SK-N-SH (cell line): ENCODE measurements at regions not wholly inside any gene's neighbourhood (a gene's known extent, or its start where the extent isn't known, plus 50 kb on each side); places are given as distances from the start of the nearest gene placed in this dataset.

Experiments
- CTCF ChIA-PET: fragments of 300-600, 350-600 bp; formaldehyde crosslinking; extraction: SDS; loops from one replicate; lab custom pipeline; 2021; lab: Yijun Ruan, JAX
- POLR2A ChIA-PET: fragments of 350-600 bp; sonication (Branson Sonifier 250); formaldehyde crosslinking; extraction: SDS; loops from one replicate; lab custom pipeline; 2020; ENCODE audit warnings: antibody characterized with exemption, inconsistent platforms; lab: Yijun Ruan, JAX
- DNase-seq: peaks from one replicate; pipeline ENCODE4 v3.0.0; 2012
- H2AFZ ChIP-seq: fragments of 200-600 bp; sonication (generic); 2 replicates; pipeline ENCODE4 v1.8.1; 2016; ENCODE audit warnings: antibody characterized with exemption, mild to moderate bottlenecking, low read depth
- H3F3A ChIP-seq: fragments of 200-600 bp; sonication (generic); replicated peaks from 2 replicates; pipeline ENCODE3; 2016; ENCODE audit warnings: antibody characterized with exemption, mild to moderate bottlenecking; ENCODE audit not compliant: insufficient read depth
- H3K27ac ChIP-seq, 2 experiments: fragments of 200-500 bp in 1 of 2; fragments of 200-600 bp in 1 of 2; sonication (Bioruptor generic) in 1 of 2; sonication (generic), shearing (Covaris generic) in 1 of 2; 2 replicates each; pipeline versions ENCODE4 v1.5.1 to v1.6.1; 2014 to 2016; ENCODE audit warnings: low read depth in 2 of 2, inconsistent platforms in 1 of 2, low read length in 1 of 2, mild to moderate bottlenecking in 1 of 2, mixed read lengths in 1 of 2
- H3K27me3 ChIP-seq: fragments of 200-600 bp; sonication (generic), shearing (Covaris generic); 2 replicates; pipeline ENCODE4 v1.6.1; 2016; ENCODE audit warnings: mixed run types; ENCODE audit not compliant: insufficient read depth
- H3K36me3 ChIP-seq, 2 experiments: fragments of 200-500 bp in 1 of 2; fragments of 200-600 bp in 1 of 2; sonication (Bioruptor generic) in 1 of 2; sonication (generic) in 1 of 2; replicated peaks in 1 of 2; 2 replicates each; pipeline versions ENCODE3 to v1.5.1; 2014 to 2016; ENCODE audit warnings: low read length in 1 of 2, mild to moderate bottlenecking in 1 of 2; ENCODE audit not compliant: insufficient read depth in 2 of 2, control insufficient read depth in 1 of 2
- H3K4me1 ChIP-seq, 2 experiments: fragments of 200-500 bp in 1 of 2; fragments of 200-600 bp in 1 of 2; sonication (Bioruptor generic) in 1 of 2; sonication (generic), shearing (Covaris generic) in 1 of 2; 2 replicates each; pipeline versions ENCODE4 v1.5.1 to v1.6.1; 2014 to 2016; ENCODE audit warnings: low read depth in 1 of 2, low read length in 1 of 2, mixed run types in 1 of 2; ENCODE audit not compliant: insufficient read depth in 2 of 2, control insufficient read depth in 1 of 2
- H3K4me2 ChIP-seq: fragments of 200-600 bp; sonication (generic), shearing (Covaris generic); 2 replicates; pipeline ENCODE4 v1.6.1; 2017; ENCODE audit warnings: mixed run types
- H3K4me3 ChIP-seq, 2 experiments: fragments of 200-500 bp in 1 of 2; fragments of 200-600 bp in 1 of 2; sonication (Bioruptor generic) in 1 of 2; sonication (generic), shearing (Covaris generic) in 1 of 2; 2 replicates each; pipeline versions ENCODE4 v1.5.1 to v1.8.1; 2014 to 2016; ENCODE audit warnings: low read depth in 2 of 2, inconsistent platforms in 1 of 2, low read length in 1 of 2, mild to moderate bottlenecking in 1 of 2, mixed read lengths in 1 of 2, moderate library complexity in 1 of 2
- H3K79me2 ChIP-seq: fragments of 200-600 bp; sonication (generic); 2 replicates; pipeline ENCODE4 v1.8.1; 2017; ENCODE audit warnings: mild to moderate bottlenecking; ENCODE audit not compliant: insufficient read depth
- H3K9ac ChIP-seq: fragments of 200-600 bp; sonication (generic); 2 replicates; pipeline ENCODE4 v1.6.1; 2017; ENCODE audit warnings: mixed run types
- H3K9me2 ChIP-seq: fragments of 200-600 bp; sonication (generic); 2 replicates; pipeline ENCODE4 v1.6.1; 2017; ENCODE audit warnings: mixed run types
- H3K9me3 ChIP-seq: fragments of 200-600 bp; sonication (generic); 2 replicates; pipeline ENCODE4 v1.6.1; 2017; ENCODE audit warnings: mixed run types, mild to moderate bottlenecking, moderate library complexity
- H4K20me1 ChIP-seq: fragments of 200-600 bp; sonication (generic); 2 replicates; pipeline ENCODE4 v1.6.1; 2017; ENCODE audit warnings: mild to moderate bottlenecking, mixed run types; ENCODE audit not compliant: insufficient read depth
- EP300 ChIP-seq, 2 experiments: IDR thresholded peaks; 2 replicates each; pipeline versions ENCODE4 v1.4.0 to v1.6.1; 2012; ENCODE audit warnings: borderline replicate concordance in 1 of 2, low read depth in 1 of 2, low read length in 1 of 2
- FOSL2 ChIP-seq: IDR thresholded peaks from 2 replicates; pipeline ENCODE4 v1.4.0; 2012; ENCODE audit warnings: low read depth, mild to moderate bottlenecking, moderate library complexity, borderline replicate concordance
- FOXM1 ChIP-seq: IDR thresholded peaks from 2 replicates; pipeline ENCODE4 v1.4.0; 2012; ENCODE audit warnings: low read depth, mild to moderate bottlenecking
- GABPA ChIP-seq: IDR thresholded peaks from 2 replicates; pipeline ENCODE4 v1.4.0; 2012; ENCODE audit warnings: low read depth, mild to moderate bottlenecking
- MEF2A ChIP-seq: IDR thresholded peaks from 2 replicates; pipeline ENCODE4 v1.4.0; 2012; ENCODE audit warnings: low read depth, borderline replicate concordance
- MXI1 ChIP-seq: IDR thresholded peaks from 2 replicates; pipeline ENCODE4 v1.6.1; 2012; ENCODE audit warnings: mild to moderate bottlenecking, low read depth, low read length, improper control_type of control experiment
- NFIC ChIP-seq: IDR thresholded peaks from 2 replicates; pipeline ENCODE4 v1.4.0; 2012; ENCODE audit warnings: borderline replicate concordance
- NRF1 ChIP-seq: IDR thresholded peaks from 2 replicates; pipeline ENCODE4 v1.6.1; 2012; ENCODE audit warnings: low read depth, mild to moderate bottlenecking, low read length
- POLR2AphosphoS5 ChIP-seq: IDR thresholded peaks from 2 replicates; pipeline ENCODE4 v1.6.1; 2012; ENCODE audit warnings: low read depth, low read length
- RAD21 ChIP-seq: IDR thresholded peaks from 2 replicates; pipeline ENCODE4 v1.6.1; 2012; ENCODE audit warnings: mild to moderate bottlenecking, low read length
- RXRA ChIP-seq: IDR thresholded peaks from 2 replicates; pipeline ENCODE4 v1.4.0; 2012; ENCODE audit warnings: low read depth, mild to moderate bottlenecking, borderline replicate concordance
- SIN3A ChIP-seq: IDR thresholded peaks from 2 replicates; pipeline ENCODE4 v1.6.1; 2012; ENCODE audit warnings: low read depth, mild to moderate bottlenecking, low read length, moderate library complexity, borderline replicate concordance
- SMC3 ChIP-seq: IDR thresholded peaks from 2 replicates; pipeline ENCODE4 v1.6.1; 2012; ENCODE audit warnings: low read depth, low read length, improper control_type of control experiment
- TAF1 ChIP-seq: IDR thresholded peaks from 2 replicates; pipeline ENCODE4 v1.6.1; 2012; ENCODE audit warnings: low read depth, mild to moderate bottlenecking, low read length, moderate library complexity, borderline replicate concordance
- TCF12 ChIP-seq: IDR thresholded peaks from 2 replicates; pipeline ENCODE4 v1.4.0; 2012
- TEAD4 ChIP-seq: IDR thresholded peaks from 2 replicates; pipeline ENCODE4 v1.4.0; 2012; ENCODE audit warnings: mild to moderate bottlenecking, borderline replicate concordance; ENCODE audit not compliant: insufficient read depth
- YY1 ChIP-seq: IDR thresholded peaks from 2 replicates; pipeline ENCODE4 v1.4.0; 2012; ENCODE audit warnings: low read depth, mild to moderate bottlenecking
- WGBS: methylation state at CpG from one replicate; pipeline ENCODE4 v1.1.6; 2017; ENCODE audit warnings: low lambda C conversion rate; 5-methylcytosine and 5-hydroxymethylcytosine counted together
- TF ChIP-seq, protein P1 (sequence below): IDR thresholded peaks from 2 replicates; pipeline ENCODE4 v1.4.0; 2012; ENCODE audit warnings: low read depth, borderline replicate concordance
- TF ChIP-seq, protein P2 (sequence below): fragments of 200-600 bp; sonication (generic); IDR thresholded peaks from 2 replicates; pipeline ENCODE4 v1.6.1; 2017; ENCODE audit warnings: antibody characterized with exemption, mild to moderate bottlenecking, moderate library complexity
- TF ChIP-seq, protein P3 (sequence below): fragments of 150-350 bp; IDR thresholded peaks from 2 replicates; pipeline ENCODE4 v1.6.1; 2017; ENCODE audit warnings: antibody characterized with exemption, low read length, low read depth, borderline replicate concordance

DNA sequence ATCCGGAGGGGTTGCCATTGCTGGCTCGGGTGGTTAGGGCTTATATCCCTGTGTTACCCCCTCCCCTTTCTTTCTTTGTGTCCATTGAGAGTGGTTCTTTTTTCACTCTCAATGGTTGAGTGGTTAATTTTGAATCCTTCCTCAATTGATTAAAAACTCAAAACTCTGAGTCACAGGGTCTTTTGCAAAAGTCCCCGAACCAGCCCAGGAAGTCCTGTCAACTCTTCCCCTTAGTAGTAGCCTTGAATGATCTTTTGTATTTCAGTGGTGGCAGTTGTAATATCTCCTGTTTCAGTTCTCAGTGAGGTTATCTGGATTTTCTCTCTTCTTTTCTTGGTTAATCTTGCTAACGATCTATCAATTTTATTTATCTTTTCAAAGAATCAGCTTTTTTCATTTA, 170.0 kb upstream of the GYPA start:
- Histone ChIP-seq H3K9ac (no peak overlapping the region), H3K27me3 (no peaks in the 10 kb centered on the region), H3K4me3 (no peak overlapping the region), H4K20me1 (no peaks in the 10 kb centered on the region), H2AFZ (no peak overlapping the region), H3K4me2 (no peak overlapping the region), H3K9me3 (peaks cover 13% of the 10 kb centered on the region; the same call in 1 of the 2 replicates), H3K4me1 (no peaks in the 10 kb centered on the region), H3K9me2 (no peaks in the 10 kb centered on the region), H3K79me2 (no peaks in the 10 kb centered on the region), H3K36me3 (no peaks in the 10 kb centered on the region), H3F3A (no peaks in the 10 kb centered on the region), H3K27ac (no peak overlapping the region)
- TF ChIP-seq YY1 (no peak), TAF1 (no peak), POLR2AphosphoS5 (no peak), SIN3A (no peak), RAD21 (no peak), FOSL2 (no peak), TEAD4 (no peak), GABPA (no peak), SMC3 (no peak), TCF12 (no peak), MXI1 (no peak), MEF2A (no peak), EP300 (IDR thresholded peaks at IDR 0.05; ENCODE audit: borderline replicate concordance in 1 of 2, low read depth in 1 of 2, low read length in 1 of 2) (no peak), FOXM1 (no peak), NFIC (no peak), RXRA (no peak), NRF1 (no peak)
- TF ChIP-seq, protein P1, sequence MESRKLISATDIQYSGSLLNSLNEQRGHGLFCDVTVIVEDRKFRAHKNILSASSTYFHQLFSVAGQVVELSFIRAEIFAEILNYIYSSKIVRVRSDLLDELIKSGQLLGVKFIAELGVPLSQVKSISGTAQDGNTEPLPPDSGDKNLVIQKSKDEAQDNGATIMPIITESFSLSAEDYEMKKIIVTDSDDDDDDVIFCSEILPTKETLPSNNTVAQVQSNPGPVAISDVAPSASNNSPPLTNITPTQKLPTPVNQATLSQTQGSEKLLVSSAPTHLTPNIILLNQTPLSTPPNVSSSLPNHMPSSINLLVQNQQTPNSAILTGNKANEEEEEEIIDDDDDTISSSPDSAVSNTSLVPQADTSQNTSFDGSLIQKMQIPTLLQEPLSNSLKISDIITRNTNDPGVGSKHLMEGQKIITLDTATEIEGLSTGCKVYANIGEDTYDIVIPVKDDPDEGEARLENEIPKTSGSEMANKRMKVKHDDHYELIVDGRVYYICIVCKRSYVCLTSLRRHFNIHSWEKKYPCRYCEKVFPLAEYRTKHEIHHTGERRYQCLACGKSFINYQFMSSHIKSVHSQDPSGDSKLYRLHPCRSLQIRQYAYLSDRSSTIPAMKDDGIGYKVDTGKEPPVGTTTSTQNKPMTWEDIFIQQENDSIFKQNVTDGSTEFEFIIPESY, result no peak
- TF ChIP-seq, protein P2, sequence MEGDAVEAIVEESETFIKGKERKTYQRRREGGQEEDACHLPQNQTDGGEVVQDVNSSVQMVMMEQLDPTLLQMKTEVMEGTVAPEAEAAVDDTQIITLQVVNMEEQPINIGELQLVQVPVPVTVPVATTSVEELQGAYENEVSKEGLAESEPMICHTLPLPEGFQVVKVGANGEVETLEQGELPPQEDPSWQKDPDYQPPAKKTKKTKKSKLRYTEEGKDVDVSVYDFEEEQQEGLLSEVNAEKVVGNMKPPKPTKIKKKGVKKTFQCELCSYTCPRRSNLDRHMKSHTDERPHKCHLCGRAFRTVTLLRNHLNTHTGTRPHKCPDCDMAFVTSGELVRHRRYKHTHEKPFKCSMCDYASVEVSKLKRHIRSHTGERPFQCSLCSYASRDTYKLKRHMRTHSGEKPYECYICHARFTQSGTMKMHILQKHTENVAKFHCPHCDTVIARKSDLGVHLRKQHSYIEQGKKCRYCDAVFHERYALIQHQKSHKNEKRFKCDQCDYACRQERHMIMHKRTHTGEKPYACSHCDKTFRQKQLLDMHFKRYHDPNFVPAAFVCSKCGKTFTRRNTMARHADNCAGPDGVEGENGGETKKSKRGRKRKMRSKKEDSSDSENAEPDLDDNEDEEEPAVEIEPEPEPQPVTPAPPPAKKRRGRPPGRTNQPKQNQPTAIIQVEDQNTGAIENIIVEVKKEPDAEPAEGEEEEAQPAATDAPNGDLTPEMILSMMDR, result no peak
- TF ChIP-seq, protein P3, sequence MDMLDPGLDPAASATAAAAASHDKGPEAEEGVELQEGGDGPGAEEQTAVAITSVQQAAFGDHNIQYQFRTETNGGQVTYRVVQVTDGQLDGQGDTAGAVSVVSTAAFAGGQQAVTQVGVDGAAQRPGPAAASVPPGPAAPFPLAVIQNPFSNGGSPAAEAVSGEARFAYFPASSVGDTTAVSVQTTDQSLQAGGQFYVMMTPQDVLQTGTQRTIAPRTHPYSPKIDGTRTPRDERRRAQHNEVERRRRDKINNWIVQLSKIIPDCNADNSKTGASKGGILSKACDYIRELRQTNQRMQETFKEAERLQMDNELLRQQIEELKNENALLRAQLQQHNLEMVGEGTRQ, result no peak
- POLR2A ChIA-PET, result no interaction called here
- no peak for DNase-seq
- 4% methylated on average over 4 of the region's 4 CpGs for WGBS
- CTCF ChIA-PET, result no interaction called here
